Muscle layer of duodenum (tissue), 2 donors: ENCODE measurements at regions not wholly inside any gene's neighbourhood (a gene's known extent, or its start where the extent isn't known, plus 50 kb on each side); places are given as distances from the start of the nearest gene placed in this dataset.
A peak's percentile ranks its signal among the peaks of the same experiment; 100 is the strongest.
"Not testable (repeated sequence)": the region's sequence is repeated elsewhere in the genome, so short reads cannot be mapped to it uniquely, and the experiment has no call there.

Experiments
- H3K27ac ChIP-seq: one replicate; pipeline ENCODE4 v1.7.0; 2013; ENCODE audit warnings: mild to moderate bottlenecking, low read length
- H3K27me3 ChIP-seq: one replicate; pipeline ENCODE4 v1.7.0; 2013; ENCODE audit warnings: low read depth, mild to moderate bottlenecking, control low read depth, low read length
- H3K36me3 ChIP-seq, 2 donors: one replicate each; pipeline ENCODE4 v1.7.0; 2013; ENCODE audit warnings: low read length in 2 of 2, control low read depth in 1 of 2, mild to moderate bottlenecking in 1 of 2; ENCODE audit not compliant: insufficient read depth in 2 of 2, control insufficient read depth in 1 of 2
- H3K4me1 ChIP-seq, 2 donors: one replicate each; pipeline ENCODE4 v1.7.0; 2013; ENCODE audit warnings: low read length in 2 of 2, mild to moderate bottlenecking in 2 of 2, control low read depth in 1 of 2, moderate library complexity in 1 of 2; ENCODE audit not compliant: insufficient read depth in 2 of 2, control insufficient read depth in 1 of 2
- H3K4me3 ChIP-seq, 2 donors: one replicate each; pipeline ENCODE4 v1.7.0; 2013; ENCODE audit warnings: low read length in 2 of 2, low read depth in 1 of 2, mild to moderate bottlenecking in 1 of 2
- H3K9me3 ChIP-seq, 2 donors: one replicate each; pipeline ENCODE4 v1.7.0; 2013; ENCODE audit warnings: low read length in 2 of 2, control low read depth in 1 of 2, mild to moderate bottlenecking in 1 of 2; ENCODE audit not compliant: control insufficient read depth in 1 of 2
- donor health status: healthy.

- not testable (repeated sequence) for H3K4me3 ChIP-seq, H3K9me3 ChIP-seq, H3K4me1 ChIP-seq, H3K36me3 ChIP-seq, H3K27ac ChIP-seq, H3K27me3 ChIP-seq
Measured at GRCh38 chr4:134079085-134079484, 122.5 kb downstream of the PABPC4L start.

GRCh38 chr4:134078230-134078914 is 123.2 kb downstream of the PABPC4L start:
- no peaks in the 10 kb centered on the region for H3K9me3 ChIP-seq
- H3K27ac ChIP-seq, result no peak overlapping the region
- no peaks in the 10 kb centered on the region for H3K27me3 ChIP-seq
- no peaks in the 10 kb centered on the region for H3K36me3 ChIP-seq
- H3K4me1 ChIP-seq, result no peaks in the 10 kb centered on the region
- peak overlapping the region; percentile 30 to 41 for H3K4me3 ChIP-seq

DNA sequence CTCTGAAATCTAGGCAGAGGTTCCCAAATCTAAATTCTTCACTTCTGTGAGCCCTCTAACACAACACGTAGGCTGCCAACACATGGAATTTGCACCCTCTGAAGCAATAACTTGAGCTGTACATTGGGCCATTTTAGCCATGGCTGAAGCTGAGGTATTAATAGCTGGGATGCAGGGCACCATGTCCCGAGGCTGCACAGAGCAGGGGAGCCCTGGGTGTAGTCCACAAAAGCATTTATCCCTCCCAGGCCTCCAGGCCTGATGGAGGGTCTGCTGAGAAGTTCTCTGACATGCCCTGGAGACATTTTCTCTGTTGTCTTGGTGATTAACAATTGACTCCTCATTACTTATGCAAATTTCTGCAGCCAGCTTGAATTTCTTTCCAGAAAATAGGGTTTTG is 127.9 kb downstream of the PABPC4L start:
- Histone ChIP-seq H3K27ac (no peak overlapping the region), H3K4me3 (no peak overlapping the region), H3K4me1 (no peaks in the 10 kb centered on the region), H3K9me3 (no peaks in the 10 kb centered on the region), H3K27me3 (no peaks in the 10 kb centered on the region), H3K36me3 (no peaks in the 10 kb centered on the region)

DNA sequence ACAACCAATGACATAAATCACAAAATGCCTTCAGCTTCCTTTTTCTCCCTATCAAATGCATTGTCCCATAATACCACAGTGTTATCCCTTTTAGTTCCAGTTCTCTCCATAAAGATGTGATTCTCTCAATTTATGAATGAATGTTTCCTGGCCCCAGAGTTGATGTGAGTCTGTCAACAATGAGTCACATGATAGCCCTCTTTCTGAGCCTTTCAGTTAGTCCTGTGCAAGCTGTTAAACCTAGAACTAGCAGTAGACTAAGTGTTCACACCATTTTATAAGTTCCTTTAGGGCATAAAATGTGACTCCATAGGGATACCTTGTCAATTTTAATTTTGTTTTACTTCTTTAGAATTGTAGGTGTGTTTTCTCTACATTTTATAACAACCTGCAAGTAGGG is 129.5 kb downstream of the PABPC4L start:
- Histone ChIP-seq H3K4me3 (no peak overlapping the region), H3K36me3 (no peaks in the 10 kb centered on the region)

DNA sequence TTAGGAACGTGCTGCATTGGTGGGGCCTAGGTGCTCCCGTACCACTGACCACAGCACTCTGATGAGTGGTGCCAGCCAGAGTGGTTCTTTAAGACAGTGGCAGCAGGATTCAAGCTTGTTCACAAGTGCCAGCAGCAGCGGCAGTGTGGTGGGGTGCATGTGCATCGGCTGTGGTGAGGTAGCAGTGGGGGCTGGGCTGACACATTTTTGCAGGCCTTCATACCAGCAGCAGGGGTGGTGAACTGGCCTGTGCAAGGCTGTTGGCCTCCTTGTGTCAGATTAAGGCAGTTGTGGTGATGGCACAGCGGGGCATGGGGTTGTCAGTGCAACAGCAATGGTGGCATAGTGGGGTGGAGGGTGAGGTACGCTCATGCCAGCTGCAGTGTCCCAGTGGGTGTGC is 131.4 kb downstream of the PABPC4L start:
- H3K4me3 ChIP-seq, result no peak overlapping the region
- H3K27ac ChIP-seq, result no peak overlapping the region
- H3K36me3 ChIP-seq, result no peaks in the 10 kb centered on the region
- no peaks in the 10 kb centered on the region for H3K27me3 ChIP-seq
- H3K4me1 ChIP-seq, result no peaks in the 10 kb centered on the region
- H3K9me3 ChIP-seq, result peaks cover 0 to 2% of the 10 kb centered on the region in 2 donors

More for the DNA sequence above, 129.5 kb downstream of the PABPC4L start:
- Histone ChIP-seq H3K9me3 (no peaks in the 10 kb centered on the region), H3K4me1 (no peaks in the 10 kb centered on the region), H3K27ac (no peak overlapping the region), H3K27me3 (no peaks in the 10 kb centered on the region)

DNA sequence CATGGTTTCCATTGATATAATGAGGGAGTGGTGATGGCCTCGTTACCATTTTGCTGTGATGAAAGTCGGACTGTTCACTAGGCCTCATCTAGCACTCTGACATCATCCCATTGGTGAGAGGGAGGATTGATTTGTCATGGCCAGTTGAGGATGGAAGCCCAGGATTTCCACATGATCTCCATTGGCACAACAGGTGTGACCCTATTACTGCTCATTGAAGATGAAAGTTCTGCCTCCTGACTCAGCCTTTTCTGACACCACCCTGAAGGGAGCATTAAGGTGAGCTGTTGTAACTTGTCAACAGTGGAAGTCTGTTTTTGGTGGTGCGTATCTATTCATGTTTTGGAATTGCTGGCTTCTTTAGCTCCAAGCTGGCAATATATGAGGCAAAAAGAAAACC is 144.2 kb downstream of the PABPC4L start:
- no peak overlapping the region for H3K4me3 ChIP-seq
- H3K36me3 ChIP-seq, result no peaks in the 10 kb centered on the region
- H3K4me1 ChIP-seq, result no peaks in the 10 kb centered on the region
- H3K27ac ChIP-seq, result no peak overlapping the region
- H3K27me3 ChIP-seq, result no peaks in the 10 kb centered on the region
- no peaks in the 10 kb centered on the region for H3K9me3 ChIP-seq

- not testable (repeated sequence) for H3K36me3 ChIP-seq, H3K27ac ChIP-seq, H3K9me3 ChIP-seq, H3K4me1 ChIP-seq, H3K4me3 ChIP-seq, H3K27me3 ChIP-seq
Measured at GRCh38 chr4:134046221-134046620, 155.4 kb downstream of the PABPC4L start.

GRCh38 chr4:134045411-134045810 is 156.2 kb downstream of the PABPC4L start:
- Histone ChIP-seq H3K4me3 (no peak overlapping the region), H3K4me1 (no peaks in the 10 kb centered on the region), H3K36me3 (no peaks in the 10 kb centered on the region), H3K9me3 (no peaks in the 10 kb centered on the region), H3K27me3 (no peaks in the 10 kb centered on the region), H3K27ac (no peak overlapping the region)

GRCh38 chr4:134043266-134043665 is 158.3 kb downstream of the PABPC4L start:
- Histone ChIP-seq H3K27ac (no peak overlapping the region), H3K4me3 (no peak overlapping the region), H3K36me3 (no peaks in the 10 kb centered on the region), H3K27me3 (no peaks in the 10 kb centered on the region), H3K4me1 (no peaks in the 10 kb centered on the region), H3K9me3 (no peaks in the 10 kb centered on the region)

- H3K36me3 ChIP-seq, result no peaks in the 10 kb centered on the region
Measured at GRCh38 chr4:134028421-134028820, 173.2 kb downstream of the PABPC4L start.

DNA sequence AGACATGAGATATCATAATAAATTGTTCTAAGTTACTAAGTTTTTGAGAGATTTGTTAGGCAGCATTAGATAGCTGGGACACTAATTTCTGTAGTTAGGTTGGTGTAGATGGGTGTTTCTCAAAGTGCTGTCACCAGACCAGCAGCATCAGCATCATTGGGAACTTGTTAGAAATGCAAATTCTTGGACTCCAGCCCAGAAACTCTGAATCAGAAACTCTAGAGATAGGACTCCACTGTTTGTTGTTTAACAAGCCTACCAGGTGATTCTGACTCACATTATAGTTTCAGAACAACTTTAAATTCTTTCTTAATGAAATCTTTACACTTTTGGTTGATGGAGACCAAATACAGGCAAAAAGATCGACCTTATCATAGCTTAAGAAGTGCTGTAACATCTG is 173.7 kb downstream of the PABPC4L start:
- Histone ChIP-seq H3K27ac (no peak overlapping the region), H3K4me1 (no peaks in the 10 kb centered on the region), H3K9me3 (no peaks in the 10 kb centered on the region), H3K36me3 (no peaks in the 10 kb centered on the region), H3K4me3 (no peak overlapping the region), H3K27me3 (no peaks in the 10 kb centered on the region)

More at GRCh38 chr4:134028421-134028820, 173.2 kb downstream of the PABPC4L start:
- Histone ChIP-seq H3K27me3 (no peaks in the 10 kb centered on the region), H3K4me3 (no peak overlapping the region), H3K4me1 (no peaks in the 10 kb centered on the region), H3K9me3 (no peaks in the 10 kb centered on the region), H3K27ac (no peak overlapping the region)

DNA sequence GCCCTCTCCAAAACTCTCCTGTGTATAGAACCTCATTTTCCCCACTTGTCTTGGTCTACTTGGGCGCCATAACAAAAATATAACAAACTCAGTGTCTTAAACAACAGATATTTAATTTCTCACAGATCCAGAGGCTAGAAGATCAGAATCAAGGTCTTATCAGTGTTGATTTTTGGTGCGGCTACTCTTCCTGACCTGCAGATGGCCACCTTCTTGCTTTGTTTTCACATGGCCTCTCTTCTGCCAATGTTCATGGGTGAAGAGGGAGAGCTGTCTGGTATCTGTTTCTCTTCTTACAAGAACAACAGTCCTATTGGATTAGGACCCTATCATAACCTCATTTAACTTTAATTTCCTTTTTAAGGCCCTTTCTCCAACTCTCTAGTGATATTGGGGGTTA is 177.3 kb downstream of the PABPC4L start:
- Histone ChIP-seq H3K36me3 (no peaks in the 10 kb centered on the region), H3K27me3 (no peaks in the 10 kb centered on the region), H3K4me3 (no peak overlapping the region), H3K9me3 (no peaks in the 10 kb centered on the region), H3K4me1 (no peaks in the 10 kb centered on the region), H3K27ac (no peak overlapping the region)
